Liver (tissue), 3 donors: ENCODE measurements at regions not wholly inside any gene's neighbourhood (a gene's known extent, or its start where the extent isn't known, plus 50 kb on each side); places are given as distances from the start of the nearest gene placed in this dataset.

Experiments used
- JUND ChIP-seq, 2 donors: IDR thresholded peaks; 2 replicates each; pipeline ENCODE4 v1.6.1; 2016; ENCODE audit warnings: antibody characterized with exemption in 2 of 2
- MAX ChIP-seq: IDR thresholded peaks from 2 replicates; pipeline ENCODE4 v1.6.1; 2016; ENCODE audit warnings: antibody characterized with exemption
- RAD21 ChIP-seq, 2 donors: IDR thresholded peaks; 2 replicates each; pipeline ENCODE4 v1.6.1; 2016; ENCODE audit warnings: antibody characterized with exemption in 2 of 2, mild to moderate bottlenecking in 2 of 2
- TF ChIP-seq, protein P1 (sequence below): fragments of 150-350 bp; IDR thresholded peaks from 2 replicates; pipeline ENCODE4 v1.5.1; 2017; ENCODE audit warnings: improper control_type of control experiment, low read depth, low read length; ENCODE audit not compliant: missing input control
- TF ChIP-seq, protein P2 (sequence below): IDR thresholded peaks from 2 replicates; pipeline ENCODE4 v1.6.1; 2016; ENCODE audit warnings: antibody characterized with exemption
- TF ChIP-seq, protein P3 (sequence below): IDR thresholded peaks from 2 replicates; pipeline ENCODE4 v1.6.1; 2016; ENCODE audit warnings: antibody characterized with exemption, mild to moderate bottlenecking
- donor health status: healthy.
- donor health status: healthy.

- no peak for TF ChIP-seq MAX
- TF ChIP-seq, protein P1, sequence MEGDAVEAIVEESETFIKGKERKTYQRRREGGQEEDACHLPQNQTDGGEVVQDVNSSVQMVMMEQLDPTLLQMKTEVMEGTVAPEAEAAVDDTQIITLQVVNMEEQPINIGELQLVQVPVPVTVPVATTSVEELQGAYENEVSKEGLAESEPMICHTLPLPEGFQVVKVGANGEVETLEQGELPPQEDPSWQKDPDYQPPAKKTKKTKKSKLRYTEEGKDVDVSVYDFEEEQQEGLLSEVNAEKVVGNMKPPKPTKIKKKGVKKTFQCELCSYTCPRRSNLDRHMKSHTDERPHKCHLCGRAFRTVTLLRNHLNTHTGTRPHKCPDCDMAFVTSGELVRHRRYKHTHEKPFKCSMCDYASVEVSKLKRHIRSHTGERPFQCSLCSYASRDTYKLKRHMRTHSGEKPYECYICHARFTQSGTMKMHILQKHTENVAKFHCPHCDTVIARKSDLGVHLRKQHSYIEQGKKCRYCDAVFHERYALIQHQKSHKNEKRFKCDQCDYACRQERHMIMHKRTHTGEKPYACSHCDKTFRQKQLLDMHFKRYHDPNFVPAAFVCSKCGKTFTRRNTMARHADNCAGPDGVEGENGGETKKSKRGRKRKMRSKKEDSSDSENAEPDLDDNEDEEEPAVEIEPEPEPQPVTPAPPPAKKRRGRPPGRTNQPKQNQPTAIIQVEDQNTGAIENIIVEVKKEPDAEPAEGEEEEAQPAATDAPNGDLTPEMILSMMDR, result no peak
- TF ChIP-seq RAD21 (IDR thresholded peaks at IDR 0.05), result no peak
- TF ChIP-seq, protein P2, sequence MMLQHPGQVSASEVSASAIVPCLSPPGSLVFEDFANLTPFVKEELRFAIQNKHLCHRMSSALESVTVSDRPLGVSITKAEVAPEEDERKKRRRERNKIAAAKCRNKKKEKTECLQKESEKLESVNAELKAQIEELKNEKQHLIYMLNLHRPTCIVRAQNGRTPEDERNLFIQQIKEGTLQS, result no peak
- TF ChIP-seq JUND (IDR thresholded peaks at IDR 0.05), result no peak
- TF ChIP-seq, protein P3, sequence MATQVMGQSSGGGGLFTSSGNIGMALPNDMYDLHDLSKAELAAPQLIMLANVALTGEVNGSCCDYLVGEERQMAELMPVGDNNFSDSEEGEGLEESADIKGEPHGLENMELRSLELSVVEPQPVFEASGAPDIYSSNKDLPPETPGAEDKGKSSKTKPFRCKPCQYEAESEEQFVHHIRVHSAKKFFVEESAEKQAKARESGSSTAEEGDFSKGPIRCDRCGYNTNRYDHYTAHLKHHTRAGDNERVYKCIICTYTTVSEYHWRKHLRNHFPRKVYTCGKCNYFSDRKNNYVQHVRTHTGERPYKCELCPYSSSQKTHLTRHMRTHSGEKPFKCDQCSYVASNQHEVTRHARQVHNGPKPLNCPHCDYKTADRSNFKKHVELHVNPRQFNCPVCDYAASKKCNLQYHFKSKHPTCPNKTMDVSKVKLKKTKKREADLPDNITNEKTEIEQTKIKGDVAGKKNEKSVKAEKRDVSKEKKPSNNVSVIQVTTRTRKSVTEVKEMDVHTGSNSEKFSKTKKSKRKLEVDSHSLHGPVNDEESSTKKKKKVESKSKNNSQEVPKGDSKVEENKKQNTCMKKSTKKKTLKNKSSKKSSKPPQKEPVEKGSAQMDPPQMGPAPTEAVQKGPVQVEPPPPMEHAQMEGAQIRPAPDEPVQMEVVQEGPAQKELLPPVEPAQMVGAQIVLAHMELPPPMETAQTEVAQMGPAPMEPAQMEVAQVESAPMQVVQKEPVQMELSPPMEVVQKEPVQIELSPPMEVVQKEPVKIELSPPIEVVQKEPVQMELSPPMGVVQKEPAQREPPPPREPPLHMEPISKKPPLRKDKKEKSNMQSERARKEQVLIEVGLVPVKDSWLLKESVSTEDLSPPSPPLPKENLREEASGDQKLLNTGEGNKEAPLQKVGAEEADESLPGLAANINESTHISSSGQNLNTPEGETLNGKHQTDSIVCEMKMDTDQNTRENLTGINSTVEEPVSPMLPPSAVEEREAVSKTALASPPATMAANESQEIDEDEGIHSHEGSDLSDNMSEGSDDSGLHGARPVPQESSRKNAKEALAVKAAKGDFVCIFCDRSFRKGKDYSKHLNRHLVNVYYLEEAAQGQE, result no peak
Measured at GRCh38 chr12:113667676-113668356, 196.1 kb upstream of the LHX5 start.
